ENCODE measurements at regions not wholly inside any gene's neighbourhood (a gene's known extent, or its start where the extent isn't known, plus 50 kb on each side); places are given as distances from the start of the nearest gene placed in this dataset.

GRCh38 chr6:25178336-25179035 lies 100.7 kb upstream of the CARMIL1 start:
- peaks cover 6% of the 10 kb centered on the region; the same call in 1 of the 2 replicates for H3K9me1 ChIP-seq (ENCODE audit: insufficient read depth, low read length)
- BruUV-seq (replicated peaks) = no TSS peak
- TF ChIP-seq CEBPB (IDR thresholded peaks at IDR 0.05; ENCODE audit: low read depth, low read length) = no peak
- peak overlapping the region; percentile 29 to 76; a peak in 1 of 4 replicates for H4K8ac ChIP-seq (ENCODE audit: low read depth in 2 of 2, low read length in 2 of 2)
- intact Hi-C loops (cut with micrococcal nuclease) (no loop called here), dilution Hi-C loops (cut with HindIII; ENCODE audit: low sequenced_read_pairs, unreplicated experiment) (no loop called here), in situ Hi-C loops (cut with MboI; ENCODE audit: low sequenced_read_pairs) (no loop called here)
- CTCF ChIA-PET = interaction anchor here (1.0 kb wide), 1 partner anchor 108 kb away, joined by 4 read pairs; no protein-coding TSS in a partner anchor
- 0 out of 2 replicates have a peak, but pooled peaks cover 2% of the 10 kb centered on the region for H3K9me3 ChIP-seq (ENCODE audit: control insufficient read depth, insufficient read depth, low read length)
- H3K27ac ChIP-seq (ENCODE audit: insufficient read depth, low read length) = peak overlapping the region; percentile 77; the same call in 1 of the 2 replicates
- POLR2A ChIA-PET (ENCODE audit: unreplicated experiment) = no interaction called here
- H3K36me3 ChIP-seq (ENCODE audit: control insufficient read depth, insufficient read depth, low read length) = no peaks in the 10 kb centered on the region
- H3K4me3 ChIP-seq (ENCODE audit: insufficient read depth, low read depth, low read length) = no peak overlapping the region
- H3K4me1 ChIP-seq (ENCODE audit: control insufficient read depth, insufficient read depth, low read length) = peaks cover 15% of the 10 kb centered on the region
- peak overlapping the region; percentile 74 for H2BK5ac ChIP-seq (ENCODE audit: low read depth, low read length, poor library complexity, severe bottlenecking)
- H3K14ac ChIP-seq (replicated peaks; ENCODE audit: low read depth, low read length) = peak overlapping the region; percentile 68
- H4K5ac ChIP-seq (ENCODE audit: low read depth, low read length) = peak overlapping the region; percentile 72; the same call in 1 of the 2 replicates
- no peaks in the 10 kb centered on the region; a peak in 1 of 4 replicates for H3K79me1 ChIP-seq (ENCODE audit: low read depth in 1 of 2, low read length in 2 of 2)
- H2AK9ac ChIP-seq (replicated peaks; ENCODE audit: low read depth, low read length, poor library complexity) = no peak overlapping the region
- WGBS, 2 experiments (ENCODE audit: extremely low coverage in 2 of 2, insufficient read length in 1 of 2) = no CpG with 5 or more reads among the region's 8 CpGs
- H2BK120ac ChIP-seq (ENCODE audit: low read depth, low read length) = peak overlapping the region; percentile 80
- H3K56ac ChIP-seq (ENCODE audit: extremely low read depth, insufficient read depth, low read length) = peak overlapping the region; percentile 29; the same call in 1 of the 2 replicates
- H3K23ac ChIP-seq (ENCODE audit: low read depth, low read length) = peak overlapping the region; percentile 70; the same call in 1 of the 2 replicates
- ATAC-seq (ENCODE audit: low read depth) = no peak
- H2BK15ac ChIP-seq (ENCODE audit: low read depth, low read length) = peak overlapping the region; percentile 88
- H4K20me1 ChIP-seq (ENCODE audit: insufficient read depth, low read length) = no peaks in the 10 kb centered on the region
- no peak overlapping the region for H2AFZ ChIP-seq (replicated peaks; ENCODE audit: low read length, poor library complexity)
- peak overlapping the region; percentile 92 for H2BK20ac ChIP-seq (ENCODE audit: low read depth, low read length)
- H3K18ac ChIP-seq (ENCODE audit: low read depth, low read length) = peak overlapping the region; percentile 72; the same call in 1 of the 2 replicates
- H3K4me2 ChIP-seq (ENCODE audit: low read depth, low read length) = no peak overlapping the region
- no peaks in the 10 kb centered on the region for H3K27me3 ChIP-seq (ENCODE audit: control insufficient read depth, insufficient read depth, low read length)
- peak overlapping the region; percentile 94 for H3K4ac ChIP-seq (ENCODE audit: low read depth, low read length)
- no peak overlapping the region for H3K9ac ChIP-seq (ENCODE audit: low read depth, low read length)
- DNase-seq = no peak
- H2AK5ac ChIP-seq (ENCODE audit: low read depth, low read length) = peak overlapping the region; percentile 86; the same call in 1 of the 2 replicates
- peak overlapping the region; percentile 70 for H4K91ac ChIP-seq (ENCODE audit: insufficient read depth, low read depth, low read length)

Measured in IMR-90 (cell line).